Hippocampal formation (tissue), 2 donors: ENCODE measurements at regions not wholly inside any gene's neighbourhood (a gene's known extent, or its start where the extent isn't known, plus 50 kb on each side); places are given as distances from the start of the nearest gene placed in this dataset.

Experiments used
- DNase-seq, 2 donors: peaks; one replicate each; lab custom pipeline; 2025; lab: John Stamatoyannopoulos, UW

- no peak for DNase-seq
These were observed 122.2 kb upstream of the RTL1 start for GRCh38 chr14:101025696-101026095.

GRCh38 chr14:101026341-101026740 is 122.8 kb upstream of the RTL1 start:
- no peak for DNase-seq

- DNase-seq, result no peak
These were observed 123.8 kb upstream of the RTL1 start for GRCh38 chr14:101027291-101027690.

- no peak for DNase-seq
These were observed 124.4 kb upstream of the RTL1 start for GRCh38 chr14:101027966-101028365.

- no peak for DNase-seq
These were observed 125.6 kb upstream of the RTL1 start for GRCh38 chr14:101028971-101029667.

GRCh38 chr14:101029668-101030290 is 126.3 kb upstream of the RTL1 start:
- no peak for DNase-seq

- no peak for DNase-seq
These were observed 127.1 kb upstream of the RTL1 start for GRCh38 chr14:101030586-101030985.

- DNase-seq, result no peak
These were observed 127.7 kb upstream of the RTL1 start for GRCh38 chr14:101031186-101031585.

GRCh38 chr14:101031721-101032120 is 128.2 kb upstream of the RTL1 start:
- DNase-seq, result no peak

- DNase-seq, result no peak
These were observed 128.9 kb upstream of the RTL1 start for GRCh38 chr14:101032433-101032832.

- DNase-seq, result no peak
These were observed 129.5 kb upstream of the RTL1 start for GRCh38 chr14:101033006-101033405.

- no peak for DNase-seq
These were observed 130.1 kb upstream of the RTL1 start for GRCh38 chr14:101033446-101034165.

- DNase-seq, result no peak
These were observed 131.5 kb upstream of the RTL1 start for GRCh38 chr14:101034986-101035385.

- DNase-seq, result no peak
These were observed 132.1 kb upstream of the RTL1 start for GRCh38 chr14:101035466-101036225.

- no peak for DNase-seq
These were observed 133.7 kb upstream of the RTL1 start for GRCh38 chr14:101037021-101037817.

- DNase-seq, result no peak
These were observed 135.7 kb upstream of the RTL1 start for GRCh38 chr14:101039031-101039754.

- DNase-seq, result no peak
These were observed 136.2 kb upstream of the RTL1 start for GRCh38 chr14:101039755-101040138.

GRCh38 chr14:101040538-101041442 is 137.3 kb upstream of the RTL1 start:
- DNase-seq, result no peak

- no peak for DNase-seq
These were observed 140.4 kb upstream of the RTL1 start for GRCh38 chr14:101043891-101044290.

GRCh38 chr14:101044741-101045140 is 141.2 kb upstream of the RTL1 start:
- no peak for DNase-seq
